Heart right ventricle (tissue), 16 donors: ENCODE measurements at regions not wholly inside any gene's neighbourhood (a gene's known extent, or its start where the extent isn't known, plus 50 kb on each side); places are given as distances from the start of the nearest gene placed in this dataset.

ENCODE experiments used
- ATAC-seq, 8 donors: fragments of 200-7000 bp; cut with Tn5 transposase; one replicate each; pipeline ENCODE4 v1.9.1; 2020; ENCODE audit warnings: mild to moderate bottlenecking in 8 of 8, moderate library complexity in 8 of 8, moderate number of reproducible peaks in 1 of 8
- DNase-seq, 2 donors: peaks; one replicate each; pipeline ENCODE4 v3.0.0-alpha.2; 2020
- H3K27ac ChIP-seq, 10 donors: fragments of 200-600 bp; sonication (generic) in 2 of 10; one replicate each; pipeline versions ENCODE4 v1.5.0 to v1.8.0; 2020 to 2022; ENCODE audit warnings: mild to moderate bottlenecking in 3 of 10
- H3K27me3 ChIP-seq, 7 donors: fragments of 200-600 bp; one replicate each; pipeline ENCODE4 v1.8.0; 2021 to 2022; ENCODE audit warnings: mild to moderate bottlenecking in 2 of 7
- H3K36me3 ChIP-seq, 9 donors: fragments of 200-600 bp; sonication (generic) in 1 of 9; one replicate each; pipeline versions ENCODE4 v1.5.0 to v1.8.0; 2020 to 2022; ENCODE audit warnings: mild to moderate bottlenecking in 2 of 9
- H3K4me1 ChIP-seq, 9 donors: fragments of 200-600 bp; sonication (generic) in 1 of 9; one replicate each; pipeline versions ENCODE4 v1.5.0 to v1.8.0; 2020 to 2022; ENCODE audit warnings: mild to moderate bottlenecking in 4 of 9
- H3K4me3 ChIP-seq, 10 donors: fragments of 200-600 bp; sonication (generic) in 2 of 10; one replicate each; pipeline versions ENCODE4 v1.5.0 to v1.8.0; 2020 to 2022; ENCODE audit warnings: mild to moderate bottlenecking in 7 of 10, moderate library complexity in 2 of 10
- H3K9me3 ChIP-seq, 11 donors: fragments of 200-600 bp in 10 of 11; sonication (generic) in 2 of 11; one replicate each; pipeline versions ENCODE4 v1.5.0 to v1.8.0; 2013 to 2022; ENCODE audit warnings: mild to moderate bottlenecking in 2 of 11, control low read depth in 1 of 11, moderate library complexity in 1 of 11
- WGBS, 2 donors: extraction: QIAGEN DNeasy Blood & Tissue Kit; methylation state at CpG; one replicate each; pipeline ENCODE4 v1.1.7; 2013; ENCODE audit warnings: inconsistent platforms in 1 of 2; 5-methylcytosine and 5-hydroxymethylcytosine counted together
- intact Hi-C, 10 donors: fragments of 100-400 bp; cut with DNase I; formaldehyde crosslinking; loops; one replicate each; pipeline versions ENCODE4 v1.11.1 to v1.14.2; 2022
- TF ChIP-seq, protein P1 (sequence below), 9 donors: fragments of 200-600 bp; sonication (generic) in 2 of 9; IDR thresholded peaks; one replicate each; pipeline versions ENCODE4 v1.5.0 to v1.8.0; 2021 to 2022; ENCODE audit warnings: antibody characterized with exemption in 9 of 9, mild to moderate bottlenecking in 5 of 9, moderate library complexity in 1 of 9
- donor health status: Arrhythmogenic right ventricular cardiomyopathy.
- donor health status: ischemic (EF 13 %, LVEDD 7.1; RV severe dilation, severe dysfunction).
- donor health status: healthy with polysubstance abuse.
- donor health status: DM: no; HTN: yes; CAD: no.
- donor health status: DM: no; HTN: no; CAD: no.
- donor health status: ischemic (EF 25% LVEDD 6.9; RV normal size, moderate dysfunction).
- donor health status: ischemic (EF 25% LVEDD 5.7; RV mildly dilated, moderate dysfunction).
- donor health status: healthy.
- donor health status: DM: yes; HTN: yes; CAD: no.
- donor health status: Ischemic cardiomyopathy.
- donor health status: ischemic (EF 35%, LVEDD 5.7; RV mildly dilated, moderate dysfunction).
- donor health status: nonischemic (EF 11% LVEDD 7.7; RV severe dilation, severe dysfunction).
- donor health status: DM: yes; HTN: yes; CAD: no.
- donor health status: PGD.
- donor health status: ischemic (EF 29% LVEDD 5.4; RV normal size, mild dysfunction).
- donor health status: nonischemic (EF 23%, LVEDD 6.1; RV moderate dilation, normal function).

DNA sequence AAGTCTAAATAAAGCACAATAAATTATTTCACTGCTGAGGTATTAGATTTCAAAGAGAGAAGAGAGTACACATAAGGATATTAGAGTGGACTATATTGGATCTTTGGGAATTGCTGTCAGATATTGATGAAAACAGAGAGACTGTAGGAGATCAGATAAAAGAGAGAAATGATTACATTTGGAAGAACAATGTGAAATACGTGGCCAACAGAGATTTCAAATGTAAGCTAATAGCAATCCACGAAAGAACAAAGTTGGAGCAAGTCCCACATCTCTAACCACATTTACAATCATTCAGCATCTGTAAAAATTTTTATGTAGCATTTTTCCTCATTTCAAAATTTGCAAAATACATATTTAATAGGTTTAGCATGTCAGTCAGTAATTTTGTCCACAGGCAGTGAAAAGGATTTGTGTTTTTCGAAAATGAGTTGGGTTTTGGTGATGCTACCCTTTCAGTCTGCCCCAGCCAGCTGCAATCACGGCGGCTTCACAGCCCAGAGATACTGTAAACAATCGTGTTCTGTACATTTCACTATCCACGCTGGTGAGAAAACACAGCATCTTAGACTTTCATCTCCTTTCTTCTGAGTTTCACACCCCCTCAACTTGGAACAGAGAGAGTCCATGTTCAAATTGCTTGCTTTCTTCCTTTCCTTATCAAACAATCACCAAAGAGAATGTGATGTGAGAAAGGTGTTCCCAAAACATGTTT is 209.1 kb upstream of the LYPLAL1 start:
- peaks cover 0 to 17% (median 11%) of the 10 kb centered on the region in 11 donors for H3K9me3 ChIP-seq
- intact Hi-C loops: no loop called here
- ATAC-seq: no peak
- H3K27me3 ChIP-seq: no peaks in the 10 kb centered on the region
- H3K36me3 ChIP-seq: no peaks in the 10 kb centered on the region
- no peak overlapping the region for H3K27ac ChIP-seq
- 79% methylated on average over 7 of the region's 7 CpGs for WGBS, 2 donors
- no peak for DNase-seq
- H3K4me3 ChIP-seq: no peak overlapping the region
- TF ChIP-seq, protein P1, sequence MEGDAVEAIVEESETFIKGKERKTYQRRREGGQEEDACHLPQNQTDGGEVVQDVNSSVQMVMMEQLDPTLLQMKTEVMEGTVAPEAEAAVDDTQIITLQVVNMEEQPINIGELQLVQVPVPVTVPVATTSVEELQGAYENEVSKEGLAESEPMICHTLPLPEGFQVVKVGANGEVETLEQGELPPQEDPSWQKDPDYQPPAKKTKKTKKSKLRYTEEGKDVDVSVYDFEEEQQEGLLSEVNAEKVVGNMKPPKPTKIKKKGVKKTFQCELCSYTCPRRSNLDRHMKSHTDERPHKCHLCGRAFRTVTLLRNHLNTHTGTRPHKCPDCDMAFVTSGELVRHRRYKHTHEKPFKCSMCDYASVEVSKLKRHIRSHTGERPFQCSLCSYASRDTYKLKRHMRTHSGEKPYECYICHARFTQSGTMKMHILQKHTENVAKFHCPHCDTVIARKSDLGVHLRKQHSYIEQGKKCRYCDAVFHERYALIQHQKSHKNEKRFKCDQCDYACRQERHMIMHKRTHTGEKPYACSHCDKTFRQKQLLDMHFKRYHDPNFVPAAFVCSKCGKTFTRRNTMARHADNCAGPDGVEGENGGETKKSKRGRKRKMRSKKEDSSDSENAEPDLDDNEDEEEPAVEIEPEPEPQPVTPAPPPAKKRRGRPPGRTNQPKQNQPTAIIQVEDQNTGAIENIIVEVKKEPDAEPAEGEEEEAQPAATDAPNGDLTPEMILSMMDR (IDR thresholded peaks at IDR 0.05): no peak
- H3K4me1 ChIP-seq: no peaks in the 10 kb centered on the region

DNA sequence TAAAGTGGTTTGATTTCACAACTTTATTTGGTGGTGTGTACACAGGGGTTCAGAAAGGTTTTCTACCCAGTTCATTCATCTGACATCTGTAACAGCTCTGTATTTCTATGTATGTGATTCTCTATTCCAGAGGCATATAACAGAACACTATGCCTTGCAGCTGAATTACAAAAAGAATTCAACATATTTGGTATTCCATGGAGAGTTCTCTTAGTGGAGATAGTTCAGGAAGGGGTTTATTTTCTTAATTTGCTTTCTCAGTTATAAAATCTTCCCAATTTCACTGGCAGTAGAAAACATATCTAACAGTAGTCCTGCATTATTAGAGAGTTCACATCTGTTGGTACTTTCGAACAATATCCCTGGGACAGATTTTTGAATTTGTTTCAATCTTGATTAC is 207.9 kb upstream of the LYPLAL1 start:
- Histone ChIP-seq H3K9me3 (peaks cover 0 to 17% (median 11%) of the 10 kb centered on the region in 11 donors), H3K27ac (no peak overlapping the region), H3K36me3 (no peaks in the 10 kb centered on the region), H3K4me3 (no peak overlapping the region), H3K4me1 (peaks cover 0 to 5% (median 0%) of the 10 kb centered on the region in 9 donors), H3K27me3 (no peaks in the 10 kb centered on the region)
- TF ChIP-seq, protein P1 (IDR thresholded peaks at IDR 0.05): no peak
- ATAC-seq: no peak
- no peak for DNase-seq
- WGBS, 2 donors: 55 to 70% methylated on average over 1 of the region's 1 CpG
- intact Hi-C loops: no loop called here

DNA sequence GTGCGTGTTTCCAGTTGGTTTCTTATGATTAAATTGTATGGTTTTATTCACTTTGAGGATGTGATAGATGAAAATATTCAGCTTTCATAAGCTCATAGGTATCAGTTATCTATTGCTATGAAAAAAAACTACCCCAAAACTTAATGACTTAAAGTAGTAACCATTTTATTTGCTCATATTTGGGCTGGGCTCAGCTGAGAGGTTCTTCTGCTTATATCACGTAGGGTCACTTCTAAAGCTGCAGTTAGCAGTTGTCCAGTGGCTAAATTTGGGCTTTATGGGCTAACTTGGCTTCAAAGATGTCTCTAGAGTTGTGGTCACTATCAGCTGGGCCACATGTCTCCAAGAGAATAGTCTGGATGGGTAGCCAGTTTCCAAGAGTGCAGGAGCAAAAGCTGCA is 206.4 kb upstream of the LYPLAL1 start:
- H3K9me3 ChIP-seq: peaks cover 0 to 17% (median 11%) of the 10 kb centered on the region in 11 donors
- 96 to 97% methylated on average over 2 of the region's 2 CpGs for WGBS, 2 donors
- TF ChIP-seq, protein P1 (IDR thresholded peaks at IDR 0.05): no peak
- peaks cover 0 to 5% (median 0%) of the 10 kb centered on the region in 9 donors for H3K4me1 ChIP-seq
- ATAC-seq (no peak), DNase-seq (no peak)
- no peak overlapping the region for H3K27ac ChIP-seq
- no peak overlapping the region for H3K4me3 ChIP-seq
- intact Hi-C loops: no loop called here
- no peaks in the 10 kb centered on the region for H3K27me3 ChIP-seq
- no peaks in the 10 kb centered on the region for H3K36me3 ChIP-seq

DNA sequence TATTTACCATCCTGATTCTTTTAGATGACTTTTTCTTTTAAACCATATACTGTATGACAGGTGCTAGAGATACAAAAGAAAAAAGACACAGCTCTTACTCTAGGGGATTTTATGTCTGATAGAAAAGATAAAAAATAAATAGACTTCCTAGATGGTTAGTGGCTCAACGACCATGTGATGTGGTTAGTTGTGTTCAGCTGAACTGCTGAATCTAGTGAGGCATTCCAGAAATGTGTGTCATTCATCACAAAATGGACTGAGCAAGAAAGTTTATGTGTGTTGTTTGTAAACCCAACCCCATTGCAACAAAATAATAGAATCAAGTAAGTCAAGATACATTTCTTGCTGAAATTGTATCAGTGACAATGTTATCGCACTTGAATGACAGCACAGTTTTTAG is 205.8 kb upstream of the LYPLAL1 start:
- Histone ChIP-seq H3K4me3 (no peak overlapping the region), H3K27ac (no peak overlapping the region), H3K9me3 (peaks cover 0 to 17% (median 11%) of the 10 kb centered on the region in 11 donors), H3K36me3 (no peaks in the 10 kb centered on the region), H3K4me1 (peaks cover 0 to 5% (median 0%) of the 10 kb centered on the region in 9 donors), H3K27me3 (no peaks in the 10 kb centered on the region)
- 72 to 82% methylated on average over 2 of the region's 2 CpGs for WGBS, 2 donors
- DNase-seq (no peak), ATAC-seq (no peak)
- intact Hi-C loops: no loop called here
- TF ChIP-seq, protein P1 (IDR thresholded peaks at IDR 0.05): no peak
